DMS114 treated with DMSO at 0.1 percent for 48 hours (cell line): ENCODE measurements at regions not wholly inside any gene's neighbourhood (a gene's known extent, or its start where the extent isn't known, plus 50 kb on each side); places are given as distances from the start of the nearest gene placed in this dataset.

Experiments used
- DNase-seq: peaks from one replicate; lab custom pipeline; 2025; ENCODE audit not compliant: unreplicated experiment; lab: John Stamatoyannopoulos, UW

DNA sequence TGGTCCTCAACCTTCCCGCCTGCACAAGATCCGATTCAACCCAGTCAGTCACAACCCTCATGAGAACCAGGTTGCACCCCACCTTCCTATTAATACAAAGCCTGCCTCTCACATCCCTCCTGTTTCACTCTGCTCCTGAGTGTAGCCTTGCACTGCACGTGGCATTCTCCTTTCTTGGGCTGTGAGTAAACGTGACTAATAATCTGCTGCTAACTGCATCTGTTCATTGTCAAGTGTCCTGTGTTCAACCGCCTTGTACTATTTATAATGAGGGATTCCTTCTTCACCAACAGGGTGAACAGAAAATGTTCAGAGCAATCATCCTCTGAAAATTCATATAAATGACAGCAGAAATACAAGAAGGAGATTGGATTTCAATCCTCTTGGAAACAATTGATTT is 1608.2 kb downstream of the SLITRK5 start:
- no peak for DNase-seq

- no peak for DNase-seq
Observed at GRCh38 chr13:89281331-89281730, 1610.2 kb downstream of the SLITRK5 start.

- no peak for DNase-seq
Observed at GRCh38 chr13:89282241-89282640, 1611.1 kb downstream of the SLITRK5 start.

DNA sequence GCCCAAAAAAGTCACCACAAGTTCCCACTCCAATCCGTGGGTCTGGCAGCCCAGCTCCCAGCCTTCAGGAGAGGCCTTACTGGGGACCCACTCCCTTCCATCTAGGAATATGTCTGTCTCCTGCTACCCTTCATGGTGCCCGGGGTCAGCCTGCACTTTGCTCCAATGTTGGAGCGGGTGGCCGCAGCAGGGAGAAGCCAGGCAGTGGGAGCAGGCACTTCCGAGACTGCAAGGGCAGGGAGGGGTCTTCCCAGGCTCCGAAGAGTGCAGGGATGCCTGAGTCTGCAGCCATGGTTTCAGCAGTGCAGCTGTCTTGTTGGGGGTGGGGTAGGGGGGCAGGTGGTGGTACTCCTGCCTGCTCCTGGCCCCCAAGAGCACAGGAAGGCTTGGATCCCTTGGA is 1616.2 kb downstream of the SLITRK5 start:
- DNase-seq = no peak

- DNase-seq = no peak
Observed at GRCh38 chr13:89294115-89294867, 1623.1 kb downstream of the SLITRK5 start.

- no peak for DNase-seq
Observed at GRCh38 chr13:89307278-89307677, 1636.1 kb downstream of the SLITRK5 start.

DNA sequence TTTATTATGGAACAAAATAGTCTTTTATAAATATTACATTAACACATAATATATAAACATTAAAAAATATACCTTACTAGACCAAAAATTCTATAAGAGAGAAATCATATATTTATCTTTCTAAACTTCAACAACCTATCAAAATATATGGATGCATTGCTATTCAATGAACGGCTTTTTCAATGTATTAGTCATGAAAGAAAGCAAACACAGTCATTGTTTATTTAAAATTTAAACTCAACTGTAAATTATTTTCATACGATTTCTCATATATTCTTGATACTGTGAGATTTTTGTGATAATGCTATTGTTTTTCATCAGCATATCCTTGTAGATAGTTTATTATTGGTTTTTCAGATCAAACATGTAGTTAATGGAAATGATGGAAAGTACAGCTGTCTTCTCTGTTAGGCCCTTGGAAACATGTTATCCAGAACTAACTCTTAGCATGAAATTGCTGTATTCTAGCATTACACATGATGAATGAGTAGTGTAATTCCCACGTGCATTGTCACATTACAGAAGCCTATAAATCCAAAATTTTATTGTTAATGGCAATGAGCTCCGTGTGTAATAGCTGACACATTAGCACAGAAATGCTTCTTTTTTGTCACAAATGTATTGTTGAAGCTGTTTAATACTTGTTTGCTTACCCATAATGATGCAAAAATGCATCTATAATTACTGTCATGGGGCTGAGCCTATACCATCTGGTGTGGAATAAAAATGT is 1639.9 kb downstream of the SLITRK5 start:
- DNase-seq = no peak

DNA sequence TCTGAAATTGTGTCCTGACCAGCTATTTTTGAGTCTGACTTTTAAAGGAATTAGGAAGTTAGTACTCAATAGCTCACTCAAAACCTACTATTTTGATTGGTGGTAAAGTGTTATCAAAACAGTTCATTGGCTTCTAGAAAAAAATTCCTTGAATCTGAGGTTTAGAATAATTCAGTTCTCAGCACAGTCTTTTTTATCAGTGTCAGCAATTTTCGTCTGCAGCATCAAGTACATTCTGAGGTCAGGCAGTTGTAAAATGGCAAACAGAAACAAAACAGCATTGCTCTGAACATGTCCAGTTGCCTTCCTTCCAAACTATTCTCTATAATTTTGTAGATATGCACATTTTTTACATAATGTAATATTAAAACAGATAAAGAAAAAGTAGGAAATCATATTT is 1644.1 kb downstream of the SLITRK5 start:
- DNase-seq = no peak

DNA sequence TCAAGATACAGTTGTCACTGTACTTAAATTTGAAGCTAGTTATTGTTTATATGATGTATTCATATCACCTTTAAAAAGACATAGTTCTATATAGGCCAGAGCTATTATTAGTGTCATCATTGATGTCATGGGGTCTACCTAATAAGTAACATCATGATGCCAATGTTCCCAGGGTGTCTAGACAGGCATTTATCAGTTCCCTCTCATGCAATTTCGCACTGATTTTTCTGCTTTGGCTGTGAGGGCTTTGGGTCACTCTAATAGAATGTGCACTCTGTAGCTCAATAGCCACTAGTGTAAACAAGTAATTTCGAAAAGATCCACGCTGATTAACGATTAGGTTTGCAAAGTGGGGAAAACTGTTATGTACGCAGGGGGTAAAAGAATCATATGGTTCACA is 1651.3 kb downstream of the SLITRK5 start:
- no peak for DNase-seq

DNA sequence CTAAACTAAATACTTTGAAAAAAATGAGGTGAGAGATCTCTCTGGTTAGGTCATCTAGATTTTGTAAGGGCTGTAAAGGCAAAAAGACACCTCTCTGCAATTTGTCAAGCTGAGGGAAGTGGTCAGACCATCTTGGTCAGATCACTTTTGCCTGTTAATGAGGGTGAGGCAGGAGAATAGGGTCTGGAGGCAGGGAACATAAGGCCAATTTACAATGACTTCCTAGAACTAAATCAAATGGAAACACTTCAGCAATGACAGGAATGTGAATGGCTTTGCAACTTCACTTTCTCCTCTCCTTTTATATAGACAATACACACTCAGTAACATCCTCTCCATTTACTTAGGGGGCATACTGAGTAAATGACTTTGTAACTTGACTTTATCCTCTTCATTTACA is 1653.4 kb downstream of the SLITRK5 start:
- DNase-seq = no peak

DNA sequence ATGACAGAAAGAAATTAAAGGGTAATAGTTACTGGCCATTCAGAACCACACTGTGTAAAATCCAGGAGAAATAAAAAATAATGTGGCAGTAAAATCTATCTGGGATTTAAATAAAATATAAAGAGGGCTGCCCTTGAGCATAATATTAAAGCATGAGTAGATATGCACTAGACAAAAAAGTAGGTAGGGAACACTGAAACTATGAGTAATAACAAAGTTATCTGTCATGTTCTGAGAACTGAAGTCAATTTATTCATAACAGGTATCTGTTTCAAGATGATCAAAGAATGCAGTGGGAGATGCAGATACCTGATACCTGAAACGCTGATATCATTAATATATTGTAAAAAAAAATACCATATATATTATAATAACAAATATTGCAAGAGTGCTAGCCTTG is 1672.0 kb downstream of the SLITRK5 start:
- no peak for DNase-seq

GRCh38 chr13:89352384-89352783 is 1681.2 kb downstream of the SLITRK5 start:
- DNase-seq = no peak

DNA sequence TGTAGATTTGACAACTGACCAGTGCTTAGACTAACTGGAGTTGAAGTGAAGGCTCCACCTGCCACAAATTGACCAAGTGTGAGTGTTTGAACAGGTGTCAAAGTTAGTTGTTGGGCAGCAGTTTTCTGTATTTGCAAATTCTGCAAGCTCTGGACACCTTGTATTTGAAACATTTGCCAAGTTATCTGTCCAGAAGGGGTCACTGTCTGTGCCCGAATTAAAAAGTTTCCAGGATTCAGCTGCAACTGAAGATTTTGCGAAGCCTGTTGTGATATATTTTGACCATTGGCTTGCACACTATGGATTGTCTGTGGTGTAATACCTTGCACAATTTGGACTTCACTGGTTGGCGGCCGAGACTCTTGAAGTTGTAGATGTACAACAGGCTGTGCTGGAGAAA is 1690.7 kb downstream of the SLITRK5 start:
- DNase-seq = no peak

DNA sequence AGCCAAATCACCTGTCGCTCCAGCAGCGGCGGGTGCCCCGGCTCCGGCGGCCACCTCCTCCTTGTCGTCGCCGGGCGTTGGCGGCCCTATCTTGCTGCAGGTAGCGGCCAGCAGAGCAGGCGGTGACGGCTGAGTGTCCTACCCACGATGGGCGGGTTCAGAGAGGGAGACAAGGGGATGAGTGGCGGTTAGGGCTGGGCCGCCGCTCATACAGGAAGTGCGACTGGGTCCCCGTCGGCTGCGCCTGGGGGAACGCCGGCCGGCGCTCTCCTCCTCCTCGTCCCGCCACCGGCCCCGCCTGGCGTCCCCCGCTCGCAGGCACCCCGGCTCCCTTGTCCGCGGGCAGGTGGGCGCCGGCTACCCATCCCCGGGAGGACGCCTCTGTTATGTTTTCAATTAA is 1692.0 kb downstream of the SLITRK5 start:
- DNase-seq = no peak

GRCh38 chr13:89372193-89372592 is 1701.0 kb downstream of the SLITRK5 start:
- no peak for DNase-seq

DNA sequence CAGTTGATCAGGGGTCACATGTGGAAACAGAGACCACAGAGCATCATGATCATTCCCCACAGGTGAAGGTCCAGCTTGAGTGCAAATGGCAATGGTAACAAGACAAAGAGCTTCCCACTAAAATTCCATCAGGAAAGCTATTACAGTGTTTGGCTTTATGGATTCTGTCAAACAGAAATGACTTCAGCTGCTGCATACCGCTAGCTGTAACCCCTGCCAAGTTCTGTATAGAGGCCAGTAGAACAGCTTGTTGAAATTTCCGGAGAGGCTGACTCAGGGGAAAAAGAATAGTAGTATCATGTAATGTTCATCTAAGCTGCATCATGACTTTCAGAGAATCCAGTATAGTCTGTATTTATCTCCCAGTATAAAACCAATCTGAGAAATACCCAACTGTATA is 1704.7 kb downstream of the SLITRK5 start:
- DNase-seq = no peak

- no peak for DNase-seq
Observed at GRCh38 chr13:89380101-89380500, 1708.9 kb downstream of the SLITRK5 start.

DNA sequence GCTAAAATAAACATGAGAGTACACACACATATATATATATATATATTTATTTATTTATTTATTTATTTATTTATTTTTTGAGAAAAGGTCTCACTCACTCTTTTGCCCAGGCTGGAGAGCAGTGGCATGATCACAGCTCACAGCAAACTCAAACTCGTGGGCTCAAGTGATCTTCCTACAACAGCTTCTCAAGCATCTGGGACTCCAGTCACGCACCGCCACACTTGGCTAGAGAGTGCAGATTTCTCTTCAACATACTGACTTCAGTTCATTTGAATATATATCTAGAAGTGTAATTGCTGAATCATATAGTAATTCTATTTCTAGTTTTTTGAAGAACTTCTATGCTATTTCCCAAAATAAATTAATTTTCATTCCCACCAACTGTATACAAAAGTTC is 1711.8 kb downstream of the SLITRK5 start:
- DNase-seq = no peak

DNA sequence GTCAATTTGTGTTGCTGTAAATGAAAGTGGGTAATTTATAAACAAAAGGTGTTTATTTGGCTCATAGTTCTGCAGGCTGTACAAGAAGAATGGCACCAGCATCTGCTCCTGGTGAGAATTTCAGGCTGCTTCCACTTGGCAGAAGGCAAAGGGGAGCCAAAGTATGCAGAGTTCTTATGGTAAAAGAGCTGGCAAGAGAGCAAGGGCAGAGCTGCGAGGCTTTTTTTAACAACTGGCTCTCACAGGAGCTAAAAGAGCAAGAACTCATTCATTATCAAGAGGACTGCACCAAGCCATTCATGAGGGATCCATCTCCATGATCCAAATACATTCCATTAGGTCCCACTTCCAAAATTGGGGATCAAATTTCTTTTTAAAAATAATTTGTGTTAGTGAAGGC is 1712.7 kb downstream of the SLITRK5 start:
- DNase-seq = no peak

GRCh38 chr13:89393758-89394304 is 1722.7 kb downstream of the SLITRK5 start:
- DNase-seq = no peak

- DNase-seq = no peak
Observed at GRCh38 chr13:89401264-89401675, 1730.1 kb downstream of the SLITRK5 start.

DNA sequence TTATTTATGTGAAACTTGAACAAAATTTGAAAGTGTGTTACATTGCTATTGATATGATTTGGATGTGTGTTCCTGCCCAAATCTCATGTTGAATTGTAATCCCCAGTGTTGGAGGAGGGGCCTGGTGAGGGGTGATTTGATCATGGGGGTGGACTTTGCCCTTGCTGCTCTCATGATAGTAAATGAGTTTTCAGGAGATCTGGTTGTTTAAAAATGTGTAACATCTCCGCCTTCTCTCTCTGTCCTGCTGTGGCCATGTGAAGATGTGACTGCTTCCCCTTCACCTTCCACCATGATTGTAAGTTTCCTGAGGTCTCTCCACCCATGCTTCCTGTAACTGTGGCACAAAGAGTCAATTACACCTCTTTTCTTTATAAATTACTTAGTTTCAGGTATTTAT is 1731.0 kb downstream of the SLITRK5 start:
- no peak for DNase-seq
